Left ventricle myocardium superior (tissue), 1 donor: ENCODE measurements at regions not wholly inside any gene's neighbourhood (a gene's known extent, or its start where the extent isn't known, plus 50 kb on each side); places are given as distances from the start of the nearest gene placed in this dataset.
"Not testable (repeated sequence)": the region's sequence is repeated elsewhere in the genome, so short reads cannot be mapped to it uniquely, and the experiment has no call there.

ENCODE experiments used
- ATAC-seq: fragments of 200-7000 bp; cut with Tn5 transposase; one replicate; pipeline ENCODE4 v1.9.1; 2020; ENCODE audit warnings: mild to moderate bottlenecking, moderate library complexity
- DNase-seq: peaks from one replicate; pipeline ENCODE4 v3.0.0-alpha.2; 2020
- intact Hi-C: fragments of 100-400 bp; cut with micrococcal nuclease; formaldehyde crosslinking; loops from one replicate; pipeline ENCODE4 v1.11.0; 2022
- donor health status: DM: no; HTN: yes; CAD: no; lungs with severe emphysema.

GRCh38 chr1:191083090-191083489, 605.4 kb upstream of the BRINP3 start:
- DNase-seq, ATAC-seq, intact Hi-C loops: not testable (repeated sequence)

- ATAC-seq (no peak), DNase-seq (no peak)
- intact Hi-C loops = no loop called here
Observed at GRCh38 chr1:191085121-191085520, 607.5 kb upstream of the BRINP3 start.

GRCh38 chr1:191086910-191087309, 609.2 kb upstream of the BRINP3 start:
- intact Hi-C loops = no loop called here
- ATAC-seq (no peak), DNase-seq (no peak)

GRCh38 chr1:191096405-191096804, 618.7 kb upstream of the BRINP3 start:
- ATAC-seq = no peak
- intact Hi-C loops = no loop called here
- DNase-seq = no peak

- ATAC-seq (no peak), DNase-seq (no peak)
- intact Hi-C loops = no loop called here
Observed at GRCh38 chr1:191099696-191100095, 622.0 kb upstream of the BRINP3 start.

- ATAC-seq (no peak), DNase-seq (no peak)
- intact Hi-C loops = no loop called here
Observed at GRCh38 chr1:191101960-191102359, 624.3 kb upstream of the BRINP3 start.

- no peak for DNase-seq
- intact Hi-C loops = no loop called here
- no peak for ATAC-seq
Observed at GRCh38 chr1:191125950-191126349, 648.3 kb upstream of the BRINP3 start.

- ATAC-seq (no peak), DNase-seq (no peak)
- intact Hi-C loops = no loop called here
Observed at GRCh38 chr1:191134796-191135195, 657.1 kb upstream of the BRINP3 start.

- intact Hi-C loops = no loop called here
- ATAC-seq (no peak), DNase-seq (no peak)
Observed at GRCh38 chr1:191140038-191140437, 662.4 kb upstream of the BRINP3 start.

GRCh38 chr1:191142748-191143147, 665.1 kb upstream of the BRINP3 start:
- no peak for DNase-seq
- no peak for ATAC-seq
- intact Hi-C loops = no loop called here

- intact Hi-C loops = no loop called here
- ATAC-seq = no peak
- no peak for DNase-seq
Observed at GRCh38 chr1:191145834-191146233, 668.2 kb upstream of the BRINP3 start.

GRCh38 chr1:191151321-191151807, 673.7 kb upstream of the BRINP3 start:
- intact Hi-C loops = no loop called here
- DNase-seq (no peak), ATAC-seq (no peak)

GRCh38 chr1:191152776-191153175, 675.1 kb upstream of the BRINP3 start:
- intact Hi-C loops = no loop called here
- DNase-seq (no peak), ATAC-seq (no peak)

GRCh38 chr1:191155178-191155577, 677.5 kb upstream of the BRINP3 start:
- ATAC-seq = no peak
- no peak for DNase-seq
- intact Hi-C loops = no loop called here

- ATAC-seq (no peak), DNase-seq (no peak)
- intact Hi-C loops = no loop called here
Observed at GRCh38 chr1:191160837-191161236, 683.2 kb upstream of the BRINP3 start.

GRCh38 chr1:191162762-191163161, 685.1 kb upstream of the BRINP3 start:
- ATAC-seq = no peak
- intact Hi-C loops = no loop called here
- no peak for DNase-seq

- intact Hi-C loops = no loop called here
- DNase-seq (no peak), ATAC-seq (no peak)
Observed at GRCh38 chr1:191163621-191164020, 686.0 kb upstream of the BRINP3 start.

GRCh38 chr1:191174298-191174697, 696.6 kb upstream of the BRINP3 start:
- DNase-seq (no peak), ATAC-seq (no peak)
- intact Hi-C loops = no loop called here

GRCh38 chr1:191176131-191176530, 698.5 kb upstream of the BRINP3 start:
- no peak for ATAC-seq
- DNase-seq = no peak
- intact Hi-C loops = no loop called here

GRCh38 chr1:191206513-191207207, 729.0 kb upstream of the BRINP3 start:
- intact Hi-C loops = no loop called here
- no peak for ATAC-seq

GRCh38 chr1:191222206-191222605, 744.5 kb upstream of the BRINP3 start:
- intact Hi-C loops = no loop called here
- DNase-seq = no peak
- ATAC-seq = no peak

More at GRCh38 chr1:191206513-191207207, 729.0 kb upstream of the BRINP3 start:
- no peak for DNase-seq
